B cell (primary cell): ENCODE measurements at regions not wholly inside any gene's neighbourhood (a gene's known extent, or its start where the extent isn't known, plus 50 kb on each side); places are given as distances from the start of the nearest gene placed in this dataset.
"Not testable (repeated sequence)": the region's sequence is repeated elsewhere in the genome, so short reads cannot be mapped to it uniquely, and the experiment has no call there.

Source experiments
- CTCF ChIP-seq: fragments of 200-600 bp; IDR thresholded peaks from one replicate; pipeline ENCODE4 v1.8.0; 2022; ENCODE audit warnings: antibody characterized with exemption, mild to moderate bottlenecking
- EZH2 ChIP-seq: IDR thresholded peaks from 2 replicates; pipeline ENCODE4 v1.6.1; 2012; ENCODE audit warnings: borderline replicate concordance, low read depth, mild to moderate bottlenecking, moderate library complexity, low read length; ENCODE audit not compliant: insufficient read depth, poor library complexity, severe bottlenecking

DNA sequence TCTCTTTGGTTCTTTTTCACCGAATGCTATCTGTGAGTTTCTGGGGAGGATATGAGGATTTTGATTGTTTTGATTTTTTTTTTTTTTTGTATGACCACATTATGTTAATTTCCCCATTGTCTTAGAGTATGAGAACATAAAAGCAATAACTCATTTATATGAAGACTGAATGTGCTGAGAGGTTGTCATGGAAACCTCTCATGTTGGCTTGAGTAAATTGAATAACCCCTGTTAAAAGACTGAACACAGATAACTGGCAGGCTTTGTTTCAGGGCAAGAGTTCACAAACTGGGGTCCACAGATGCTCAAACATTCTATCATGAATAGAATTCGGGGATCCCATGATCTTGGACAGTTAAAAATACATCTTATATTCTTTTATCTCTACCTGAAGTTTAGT is 129.4 kb downstream of the NPIPA7 start:
- TF ChIP-seq CTCF, EZH2: not testable (repeated sequence)
